ENCODE measurements at regions not wholly inside any gene's neighbourhood (a gene's known extent, or its start where the extent isn't known, plus 50 kb on each side); places are given as distances from the start of the nearest gene placed in this dataset.

DNA sequence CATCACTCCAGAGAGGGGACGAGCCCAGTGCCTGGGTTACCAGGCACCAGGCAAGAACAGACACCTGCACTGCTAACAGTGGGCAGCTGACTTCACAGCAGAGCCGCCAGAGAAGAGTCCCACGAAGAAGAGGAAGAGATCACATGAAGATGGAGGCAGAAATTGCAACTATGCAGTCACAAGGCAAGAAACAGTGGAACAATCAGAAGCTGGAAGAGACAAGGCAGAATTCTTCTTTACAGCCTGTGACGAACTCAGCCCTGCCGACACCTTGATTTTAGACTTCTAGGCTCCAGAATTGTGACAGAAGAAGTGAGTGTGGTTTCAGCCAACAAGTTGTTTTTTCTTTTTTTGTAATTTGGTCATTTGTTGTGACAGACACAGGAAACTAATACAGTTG lies 59.2 kb downstream of the IL12A start:
- FAIRE-seq (no peak), DNase-seq (ENCODE audit: low read depth, low spot score) (no peak)
- no peaks in the 10 kb centered on the region for H3K9me3 ChIP-seq (ENCODE audit: control insufficient read depth, low read depth, low read length)
- H3K9me1 ChIP-seq (ENCODE audit: control insufficient read depth, extremely low read depth, insufficient read depth, low read length), result no peaks in the 10 kb centered on the region
- H3K4me3 ChIP-seq (ENCODE audit: control insufficient read depth in 2 of 3, extremely low read depth in 1 of 3, insufficient read depth in 2 of 3, low read depth in 1 of 3, low read length in 3 of 3), result no peak overlapping the region
- dilution Hi-C loops (cut with MboI; ENCODE audit: extremely low pct_ligation_motif_present, low sequenced_read_pairs), result no loop called here
- H3K79me2 ChIP-seq (ENCODE audit: control insufficient read depth, insufficient read depth, low read length), result no peaks in the 10 kb centered on the region
- no peaks in the 10 kb centered on the region for H3K27me3 ChIP-seq (ENCODE audit: control insufficient read depth, extremely low read depth, insufficient read depth, low read length)
- H3K4me2 ChIP-seq (ENCODE audit: control insufficient read depth, extremely low read depth, insufficient read depth, low read depth, low read length), result no peak overlapping the region
- H3K36me3 ChIP-seq (ENCODE audit: control insufficient read depth in 2 of 2, extremely low read depth in 1 of 2, insufficient read depth in 2 of 2, low read length in 2 of 2), result no peaks in the 10 kb centered on the region
- no peaks in the 10 kb centered on the region for H3K4me1 ChIP-seq (ENCODE audit: control insufficient read depth, extremely low read depth, insufficient read depth, low read length)
- no peak overlapping the region for H3K9ac ChIP-seq (ENCODE audit: control insufficient read depth, extremely low read depth, insufficient read depth, low read length)
- no peak overlapping the region for H2AFZ ChIP-seq (ENCODE audit: control insufficient read depth, low read length)
- H3K27ac ChIP-seq (ENCODE audit: control insufficient read depth, insufficient read depth, low read length), result no peak overlapping the region
- no peak for TF ChIP-seq EZH2 (IDR thresholded peaks at IDR 0.05; ENCODE audit: low read length)
- TF ChIP-seq, protein P1, sequence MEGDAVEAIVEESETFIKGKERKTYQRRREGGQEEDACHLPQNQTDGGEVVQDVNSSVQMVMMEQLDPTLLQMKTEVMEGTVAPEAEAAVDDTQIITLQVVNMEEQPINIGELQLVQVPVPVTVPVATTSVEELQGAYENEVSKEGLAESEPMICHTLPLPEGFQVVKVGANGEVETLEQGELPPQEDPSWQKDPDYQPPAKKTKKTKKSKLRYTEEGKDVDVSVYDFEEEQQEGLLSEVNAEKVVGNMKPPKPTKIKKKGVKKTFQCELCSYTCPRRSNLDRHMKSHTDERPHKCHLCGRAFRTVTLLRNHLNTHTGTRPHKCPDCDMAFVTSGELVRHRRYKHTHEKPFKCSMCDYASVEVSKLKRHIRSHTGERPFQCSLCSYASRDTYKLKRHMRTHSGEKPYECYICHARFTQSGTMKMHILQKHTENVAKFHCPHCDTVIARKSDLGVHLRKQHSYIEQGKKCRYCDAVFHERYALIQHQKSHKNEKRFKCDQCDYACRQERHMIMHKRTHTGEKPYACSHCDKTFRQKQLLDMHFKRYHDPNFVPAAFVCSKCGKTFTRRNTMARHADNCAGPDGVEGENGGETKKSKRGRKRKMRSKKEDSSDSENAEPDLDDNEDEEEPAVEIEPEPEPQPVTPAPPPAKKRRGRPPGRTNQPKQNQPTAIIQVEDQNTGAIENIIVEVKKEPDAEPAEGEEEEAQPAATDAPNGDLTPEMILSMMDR (optimal IDR thresholded peaks at IDR 0.05 in 1 of 3, IDR thresholded peaks at IDR 0.05 in 1 of 3, conservative IDR thresholded peaks at IDR 0.05 in 1 of 3; ENCODE audit: extremely low read depth in 1 of 3, insufficient read depth in 2 of 3, low read length in 3 of 3), result no peak
- no peaks in the 10 kb centered on the region for H4K20me1 ChIP-seq (ENCODE audit: control insufficient read depth, extremely low read depth, insufficient read depth, low read length)

DNA sequence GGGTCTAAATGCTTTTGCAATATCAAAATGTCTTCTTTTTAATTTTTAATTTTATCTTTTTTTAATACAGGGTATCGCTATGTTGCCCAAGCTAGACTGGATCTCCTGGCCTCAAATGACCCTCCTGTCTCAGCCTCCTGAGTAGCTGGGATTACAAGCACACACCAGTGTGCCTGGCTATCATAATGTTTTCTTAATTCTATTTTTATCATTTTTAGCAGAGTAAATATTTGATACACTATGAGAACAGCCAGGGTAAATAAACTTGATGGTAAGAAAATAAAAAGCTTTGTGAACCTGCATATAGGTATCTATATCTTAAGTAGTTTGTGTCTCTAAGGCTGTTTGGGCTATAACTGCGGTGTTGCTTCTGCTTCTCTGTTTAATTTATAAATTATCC lies 60.4 kb downstream of the IL12A start:
- no peaks in the 10 kb centered on the region for H4K20me1 ChIP-seq (ENCODE audit: control insufficient read depth, extremely low read depth, insufficient read depth, low read length)
- H3K36me3 ChIP-seq (ENCODE audit: control insufficient read depth in 2 of 2, extremely low read depth in 1 of 2, insufficient read depth in 2 of 2, low read length in 2 of 2), result no peaks in the 10 kb centered on the region
- no peaks in the 10 kb centered on the region for H3K9me3 ChIP-seq (ENCODE audit: control insufficient read depth, low read depth, low read length)
- TF ChIP-seq, protein P1 (optimal IDR thresholded peaks at IDR 0.05 in 1 of 3, IDR thresholded peaks at IDR 0.05 in 1 of 3, conservative IDR thresholded peaks at IDR 0.05 in 1 of 3; ENCODE audit: extremely low read depth in 1 of 3, insufficient read depth in 2 of 3, low read length in 3 of 3), result no peak
- no peak for TF ChIP-seq EZH2 (IDR thresholded peaks at IDR 0.05; ENCODE audit: low read length)
- no peaks in the 10 kb centered on the region for H3K79me2 ChIP-seq (ENCODE audit: control insufficient read depth, insufficient read depth, low read length)
- dilution Hi-C loops (cut with MboI; ENCODE audit: extremely low pct_ligation_motif_present, low sequenced_read_pairs), result no loop called here
- FAIRE-seq, result no peak
- H3K4me2 ChIP-seq (ENCODE audit: control insufficient read depth, extremely low read depth, insufficient read depth, low read depth, low read length), result no peak overlapping the region
- no peak overlapping the region for H3K9ac ChIP-seq (ENCODE audit: control insufficient read depth, extremely low read depth, insufficient read depth, low read length)
- no peak overlapping the region for H3K27ac ChIP-seq (ENCODE audit: control insufficient read depth, insufficient read depth, low read length)
- H3K4me1 ChIP-seq (ENCODE audit: control insufficient read depth, extremely low read depth, insufficient read depth, low read length), result no peaks in the 10 kb centered on the region
- no peaks in the 10 kb centered on the region for H3K27me3 ChIP-seq (ENCODE audit: control insufficient read depth, extremely low read depth, insufficient read depth, low read length)
- H3K9me1 ChIP-seq (ENCODE audit: control insufficient read depth, extremely low read depth, insufficient read depth, low read length), result no peaks in the 10 kb centered on the region
- no peak for DNase-seq (ENCODE audit: low read depth, low spot score)
- H2AFZ ChIP-seq (ENCODE audit: control insufficient read depth, low read length), result no peak overlapping the region
- no peak overlapping the region for H3K4me3 ChIP-seq (ENCODE audit: control insufficient read depth in 2 of 3, extremely low read depth in 1 of 3, insufficient read depth in 2 of 3, low read depth in 1 of 3, low read length in 3 of 3)
